Ishikawa (cell line): ENCODE measurements at regions not wholly inside any gene's neighbourhood (a gene's known extent, or its start where the extent isn't known, plus 50 kb on each side); places are given as distances from the start of the nearest gene placed in this dataset.

Source experiments
- CEBPB ChIP-seq: IDR thresholded peaks from 2 replicates; pipeline ENCODE4 v1.6.1; 2012
- CREB1 ChIP-seq: IDR thresholded peaks from 2 replicates; pipeline ENCODE4 v1.6.1; 2012; ENCODE audit warnings: low read depth
- EGR1 ChIP-seq: IDR thresholded peaks from 2 replicates; pipeline ENCODE4 v1.6.1; 2012
- EP300 ChIP-seq: IDR thresholded peaks from 2 replicates; pipeline ENCODE4 v1.6.1; 2012; ENCODE audit warnings: borderline replicate concordance
- FOXM1 ChIP-seq: IDR thresholded peaks from 2 replicates; pipeline ENCODE4 v1.6.1; 2012; ENCODE audit warnings: low read depth, borderline replicate concordance
- NFIC ChIP-seq: IDR thresholded peaks from 2 replicates; pipeline ENCODE4 v1.6.1; 2012
- RAD21 ChIP-seq: IDR thresholded peaks from 2 replicates; pipeline ENCODE4 v1.6.1; 2012; ENCODE audit warnings: low read depth
- REST ChIP-seq: IDR thresholded peaks from 2 replicates; pipeline ENCODE4 v1.6.1; 2012; ENCODE audit warnings: low read depth, mild to moderate bottlenecking
- TAF1 ChIP-seq: IDR thresholded peaks from 2 replicates; pipeline ENCODE4 v1.6.1; 2012; ENCODE audit warnings: low read depth, mild to moderate bottlenecking
- TCF12 ChIP-seq: IDR thresholded peaks from 2 replicates; pipeline ENCODE4 v1.6.1; 2012; ENCODE audit warnings: low read depth
- TEAD4 ChIP-seq: IDR thresholded peaks from 2 replicates; pipeline ENCODE4 v1.6.1; 2012
- USF1 ChIP-seq: IDR thresholded peaks from 2 replicates; pipeline ENCODE4 v1.6.1; 2012
- YY1 ChIP-seq: IDR thresholded peaks from 2 replicates; pipeline ENCODE4 v1.6.1; 2012; ENCODE audit warnings: low read depth
- ZBTB7A ChIP-seq: IDR thresholded peaks from 2 replicates; pipeline ENCODE4 v1.6.1; 2012; ENCODE audit warnings: low read depth
- TF ChIP-seq, protein P1 (sequence below): IDR thresholded peaks from 2 replicates; pipeline ENCODE4 v1.6.1; 2012

GRCh38 chr14:87018294-87018693, 974.7 kb downstream of the GALC start:
- TF ChIP-seq YY1 (no peak), CREB1 (no peak), TAF1 (no peak), EGR1 (no peak), CEBPB (no peak), NFIC (no peak), ZBTB7A (no peak), USF1 (no peak), TCF12 (no peak), REST (no peak), RAD21 (no peak), EP300 (no peak), TEAD4 (no peak)
- TF ChIP-seq, protein P1, sequence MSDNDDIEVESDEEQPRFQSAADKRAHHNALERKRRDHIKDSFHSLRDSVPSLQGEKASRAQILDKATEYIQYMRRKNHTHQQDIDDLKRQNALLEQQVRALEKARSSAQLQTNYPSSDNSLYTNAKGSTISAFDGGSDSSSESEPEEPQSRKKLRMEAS = no peak

- TF ChIP-seq ZBTB7A (no peak), EGR1 (no peak), EP300 (no peak), TCF12 (no peak), CEBPB (no peak), TEAD4 (no peak), REST (no peak), NFIC (no peak), TAF1 (no peak)
- TF ChIP-seq, protein P1 = no peak
Observed at GRCh38 chr14:87017335-87017734, 975.6 kb downstream of the GALC start.

DNA sequence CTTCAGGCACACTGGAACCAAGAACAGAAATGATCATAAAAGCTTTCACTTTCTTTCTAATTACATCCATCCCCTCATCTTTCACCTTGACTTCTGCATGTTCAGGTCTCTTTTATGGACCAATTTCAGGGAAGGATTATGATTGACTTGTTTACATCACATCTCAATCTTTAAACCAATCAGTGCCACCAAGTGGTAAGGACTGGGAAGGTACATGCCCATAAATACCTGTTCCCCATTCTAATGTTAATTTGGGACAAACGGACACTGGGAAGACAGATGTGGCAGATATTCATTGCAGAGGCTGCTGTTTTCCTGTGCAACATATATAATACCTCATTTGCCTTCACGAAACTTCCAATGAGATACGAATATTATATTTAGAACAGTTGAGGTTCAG, 978.1 kb downstream of the GALC start:
- TF ChIP-seq FOXM1 (no peak), TEAD4 (no peak), TCF12 (no peak), EP300 (no peak), REST (no peak), TAF1 (no peak), EGR1 (no peak), USF1 (no peak), ZBTB7A (no peak), CEBPB (no peak), RAD21 (no peak), CREB1 (no peak)
- TF ChIP-seq, protein P1 = no peak

DNA sequence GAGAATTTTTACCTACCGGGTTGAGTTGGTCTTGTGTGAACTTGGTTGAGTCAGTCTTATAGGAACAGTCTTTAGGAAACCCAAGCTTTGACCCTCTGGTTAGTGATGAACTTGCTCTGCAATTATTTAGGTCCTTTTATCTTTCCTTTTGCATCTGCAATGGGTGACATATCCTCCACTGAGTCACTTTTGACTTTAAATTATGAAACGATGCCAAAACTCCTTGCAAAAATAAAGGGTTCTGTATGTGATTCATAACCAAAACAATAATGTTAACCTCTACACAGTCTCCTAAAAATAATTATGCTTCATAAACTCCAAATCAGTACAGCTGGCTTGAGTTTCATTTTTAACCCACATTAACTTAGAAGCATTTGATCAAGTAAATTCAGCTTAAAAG, 979.4 kb downstream of the GALC start:
- no peak for TF ChIP-seq TEAD4
- TF ChIP-seq CEBPB = no peak
- TF ChIP-seq EP300 = no peak
- TF ChIP-seq, protein P1 = no peak
- no peak for TF ChIP-seq FOXM1
- TF ChIP-seq EGR1 = no peak
- no peak for TF ChIP-seq RAD21
- no peak for TF ChIP-seq NFIC
- no peak for TF ChIP-seq REST
- no peak for TF ChIP-seq ZBTB7A
- no peak for TF ChIP-seq TAF1
- TF ChIP-seq YY1 = no peak
- TF ChIP-seq TCF12 = no peak
- no peak for TF ChIP-seq USF1
- TF ChIP-seq CREB1 = no peak
